AG09309 (cell line): ENCODE measurements at regions not wholly inside any gene's neighbourhood (a gene's known extent, or its start where the extent isn't known, plus 50 kb on each side); places are given as distances from the start of the nearest gene placed in this dataset.

ENCODE experiments used
- DNase-seq: peaks from one replicate; pipeline ENCODE4 v3.0.0-alpha.2; 2010; ENCODE audit warnings: low read depth
- H3K4me3 ChIP-seq: 2 replicates; pipeline ENCODE4 v1.5.1; 2011; ENCODE audit warnings: mild to moderate bottlenecking, low read depth, low read length, moderate library complexity; ENCODE audit not compliant: control insufficient read depth
- TF ChIP-seq, protein P1 (sequence below): IDR thresholded peaks from 2 replicates; pipeline ENCODE4 v1.5.1; 2011; ENCODE audit warnings: mild to moderate bottlenecking, low read depth, low read length, inconsistent platforms; ENCODE audit not compliant: insufficient read depth, control insufficient read depth; ENCODE audit errors: missing control alignments

DNA sequence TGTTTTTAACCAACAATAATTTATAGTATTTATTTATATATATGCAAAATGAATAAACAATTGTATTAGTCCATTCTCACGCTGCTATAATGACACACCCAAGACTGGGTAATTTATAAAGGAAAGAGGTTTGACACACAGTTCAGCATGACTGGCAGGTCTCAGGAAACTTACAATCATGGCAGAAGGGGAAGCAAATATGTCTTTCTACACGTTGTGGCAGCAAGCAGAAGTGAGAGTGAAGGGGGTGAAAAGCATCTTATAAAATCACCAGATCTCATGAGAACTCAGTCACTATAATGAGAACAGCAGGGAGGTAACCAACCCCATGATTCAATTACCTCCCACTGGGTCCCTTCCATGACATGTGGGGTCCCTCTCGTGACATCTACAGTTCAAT is 162.8 kb upstream of the SLITRK3 start:
- TF ChIP-seq, protein P1, sequence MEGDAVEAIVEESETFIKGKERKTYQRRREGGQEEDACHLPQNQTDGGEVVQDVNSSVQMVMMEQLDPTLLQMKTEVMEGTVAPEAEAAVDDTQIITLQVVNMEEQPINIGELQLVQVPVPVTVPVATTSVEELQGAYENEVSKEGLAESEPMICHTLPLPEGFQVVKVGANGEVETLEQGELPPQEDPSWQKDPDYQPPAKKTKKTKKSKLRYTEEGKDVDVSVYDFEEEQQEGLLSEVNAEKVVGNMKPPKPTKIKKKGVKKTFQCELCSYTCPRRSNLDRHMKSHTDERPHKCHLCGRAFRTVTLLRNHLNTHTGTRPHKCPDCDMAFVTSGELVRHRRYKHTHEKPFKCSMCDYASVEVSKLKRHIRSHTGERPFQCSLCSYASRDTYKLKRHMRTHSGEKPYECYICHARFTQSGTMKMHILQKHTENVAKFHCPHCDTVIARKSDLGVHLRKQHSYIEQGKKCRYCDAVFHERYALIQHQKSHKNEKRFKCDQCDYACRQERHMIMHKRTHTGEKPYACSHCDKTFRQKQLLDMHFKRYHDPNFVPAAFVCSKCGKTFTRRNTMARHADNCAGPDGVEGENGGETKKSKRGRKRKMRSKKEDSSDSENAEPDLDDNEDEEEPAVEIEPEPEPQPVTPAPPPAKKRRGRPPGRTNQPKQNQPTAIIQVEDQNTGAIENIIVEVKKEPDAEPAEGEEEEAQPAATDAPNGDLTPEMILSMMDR, result no peak
- no peak for DNase-seq
- H3K4me3 ChIP-seq, result no peak overlapping the region

DNA sequence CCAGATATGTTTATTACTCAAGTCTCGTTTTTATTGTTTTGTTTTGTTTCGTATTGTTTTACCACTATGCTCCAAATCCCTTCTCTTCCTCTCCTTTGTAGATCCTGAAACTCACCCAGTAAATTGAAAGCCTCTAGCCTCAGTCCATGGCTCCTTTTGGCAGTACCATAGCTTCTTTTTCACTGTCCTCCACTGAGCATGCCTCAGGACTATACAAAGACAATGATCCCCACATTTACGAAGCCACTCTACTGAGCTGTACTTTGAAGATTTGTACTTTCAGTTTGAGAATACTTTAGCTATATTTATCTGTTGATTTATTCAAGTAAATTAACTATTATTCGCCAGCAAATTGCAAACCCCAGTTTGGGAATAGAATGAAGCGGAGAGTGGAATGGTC is 159.1 kb upstream of the SLITRK3 start:
- TF ChIP-seq, protein P1, result no peak
- no peak overlapping the region for H3K4me3 ChIP-seq
- DNase-seq, result no peak

DNA sequence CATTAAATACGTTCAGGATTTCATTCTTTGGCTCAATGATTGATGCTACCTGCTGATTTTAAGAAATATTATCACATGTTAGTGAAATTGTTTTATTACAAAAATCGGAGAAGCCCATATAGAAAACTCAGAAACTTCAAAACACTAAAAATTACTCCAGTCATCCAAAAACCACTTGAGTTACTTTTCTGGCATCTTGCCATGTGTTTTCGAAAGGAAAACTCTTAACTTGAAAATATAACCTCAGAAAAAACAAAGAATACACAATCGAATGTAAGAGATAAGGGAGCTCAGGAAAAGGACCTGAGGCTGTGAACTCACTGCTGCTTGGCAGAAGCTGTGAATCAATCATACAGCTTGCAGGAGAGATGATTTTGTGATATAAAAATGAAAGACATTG is 151.3 kb upstream of the SLITRK3 start:
- DNase-seq, result no peak
- H3K4me3 ChIP-seq, result no peak overlapping the region
- TF ChIP-seq, protein P1, result no peak

DNA sequence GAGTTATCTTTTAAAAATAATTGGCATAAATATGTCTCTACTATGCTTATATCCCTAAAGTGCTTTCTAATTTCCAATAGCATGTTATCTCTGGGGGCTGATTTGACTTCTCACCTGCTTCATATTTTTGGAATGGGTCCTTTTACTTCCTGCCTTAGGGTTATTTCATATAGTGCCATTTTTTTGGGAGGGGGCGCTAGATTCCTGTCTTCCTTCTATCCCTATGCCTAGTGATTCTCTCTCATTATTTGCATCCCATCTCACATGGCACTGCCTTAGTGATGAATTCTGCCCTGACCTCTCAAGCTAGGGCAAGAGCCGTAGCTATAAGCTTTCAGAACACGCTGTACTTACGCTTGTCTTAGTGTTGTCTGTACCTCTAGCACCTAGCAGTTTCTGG is 150.3 kb upstream of the SLITRK3 start:
- TF ChIP-seq, protein P1, result no peak
- DNase-seq, result no peak
- H3K4me3 ChIP-seq, result no peak overlapping the region

DNA sequence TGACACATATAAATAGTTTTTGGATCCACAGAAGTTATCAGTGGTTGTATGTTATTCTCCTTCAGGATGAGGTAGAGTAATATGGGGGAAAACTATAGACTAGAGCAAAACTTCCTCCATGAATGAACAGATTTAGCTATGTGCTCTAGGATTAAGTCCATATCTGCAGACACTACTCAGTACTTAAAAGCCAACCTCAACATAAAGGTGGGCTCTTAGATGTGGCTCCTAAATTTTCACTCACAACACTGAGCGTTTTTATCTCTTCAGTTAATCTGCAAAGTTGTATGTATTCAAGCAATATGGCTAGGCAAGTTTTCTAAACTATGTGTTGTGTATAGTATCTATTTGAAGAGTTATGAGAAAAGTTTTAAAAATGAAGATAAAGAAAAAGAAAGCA is 147.0 kb upstream of the SLITRK3 start:
- H3K4me3 ChIP-seq, result no peak overlapping the region
- no peak for DNase-seq
- TF ChIP-seq, protein P1, result no peak

DNA sequence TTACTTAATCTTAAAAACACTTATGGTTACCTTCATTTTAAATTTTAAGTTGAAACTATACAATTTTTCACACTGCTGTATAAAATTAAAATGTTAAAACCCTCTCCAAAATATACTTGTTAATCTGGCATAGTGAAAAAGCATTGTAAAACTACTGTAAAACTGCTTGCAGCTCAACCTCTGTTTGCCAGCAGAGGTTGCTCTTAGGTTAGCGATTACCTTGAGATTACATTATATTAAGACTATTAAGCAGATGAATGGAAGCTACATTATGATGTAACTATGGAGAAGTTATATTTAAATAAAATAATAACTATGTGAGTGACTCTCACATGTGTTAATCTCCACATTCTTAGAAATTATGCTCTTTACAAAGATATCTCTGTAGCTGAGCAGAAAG is 143.6 kb upstream of the SLITRK3 start:
- no peak overlapping the region for H3K4me3 ChIP-seq
- no peak for DNase-seq

DNA sequence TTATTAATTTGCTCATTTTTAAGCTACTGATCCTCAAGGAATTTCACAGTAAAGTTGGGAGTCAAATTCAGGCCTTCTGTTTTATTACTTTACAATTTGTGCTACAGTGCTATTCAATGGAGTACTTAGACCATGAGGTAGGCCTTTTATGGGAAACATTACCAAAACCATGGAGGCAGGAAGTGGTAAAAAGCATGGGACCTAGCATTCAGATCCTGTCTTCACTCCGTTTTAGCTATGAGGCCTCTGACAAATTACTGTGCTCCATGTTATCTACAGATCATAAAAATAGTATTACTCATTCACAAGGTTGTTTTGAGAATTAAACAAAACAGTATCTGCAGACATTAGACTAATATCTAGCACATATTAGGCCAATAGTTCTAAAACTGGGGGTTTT is 140.6 kb upstream of the SLITRK3 start:
- TF ChIP-seq, protein P1, result no peak
- no peak for DNase-seq

More for the DNA sequence above, 143.6 kb upstream of the SLITRK3 start:
- TF ChIP-seq, protein P1, result no peak

More for the DNA sequence above, 140.6 kb upstream of the SLITRK3 start:
- no peak overlapping the region for H3K4me3 ChIP-seq
